Heart left ventricle (tissue), 13 donors: ENCODE measurements at regions not wholly inside any gene's neighbourhood (a gene's known extent, or its start where the extent isn't known, plus 50 kb on each side); places are given as distances from the start of the nearest gene placed in this dataset.

Experiments used
- POLR2A ChIP-seq, 2 donors: fragments of 450-650 bp; IDR thresholded peaks; one replicate each; pipeline ENCODE4 v1.6.1; 2017; ENCODE audit warnings: antibody characterized with exemption in 2 of 2, mild to moderate bottlenecking in 2 of 2, moderate library complexity in 2 of 2
- TF ChIP-seq, protein P1 (sequence below), 12 donors: fragments of 200-600 bp; sonication (generic) in 4 of 12; IDR thresholded peaks; one replicate each; pipeline versions ENCODE4 v1.5.0 to v1.8.0; 2018 to 2022; ENCODE audit warnings: antibody characterized with exemption in 12 of 12, mild to moderate bottlenecking in 5 of 12
- donor health status: ischemic (EF 13 %, LVEDD 7.1; RV severe dilation, severe dysfunction).
- donor health status: DM: no; HTN: yes; CAD: no.
- donor health status: DM: no; HTN: no; CAD: no.
- donor health status: ischemic (EF 25% LVEDD 6.9; RV normal size, moderate dysfunction).
- donor health status: ischemic (EF 25% LVEDD 5.7; RV mildly dilated, moderate dysfunction).
- donor health status: ischemic (EF 35%, LVEDD 5.7; RV mildly dilated, moderate dysfunction).
- donor health status: nonischemic (EF 11% LVEDD 7.7; RV severe dilation, severe dysfunction).
- donor health status: DM: yes; HTN: yes; CAD: no.
- donor health status: PGD.
- donor health status: ischemic (EF 29% LVEDD 5.4; RV normal size, mild dysfunction).
- donor health status: nonischemic (EF 23%, LVEDD 6.1; RV moderate dilation, normal function).

DNA sequence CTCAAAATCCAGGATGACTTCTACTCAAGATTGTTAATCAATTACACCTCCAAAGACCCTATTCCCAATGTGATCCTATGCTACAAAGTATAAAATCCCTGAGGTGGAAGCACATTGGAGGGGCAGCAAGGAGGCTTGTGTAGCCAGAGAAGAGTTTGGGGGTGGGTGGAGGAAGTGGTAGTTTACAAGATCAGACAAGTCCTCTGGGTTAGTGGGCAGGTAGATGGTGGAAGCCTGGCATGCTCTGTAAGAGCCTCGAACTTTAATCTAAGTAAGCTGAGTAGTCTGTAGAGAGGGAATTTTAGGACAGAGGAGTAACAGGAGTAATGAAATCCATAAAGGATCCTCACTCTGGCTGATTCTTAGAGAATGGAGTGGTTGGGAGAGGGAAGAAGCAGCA, 65.0 kb upstream of the KCTD3 start:
- TF ChIP-seq, protein P1, sequence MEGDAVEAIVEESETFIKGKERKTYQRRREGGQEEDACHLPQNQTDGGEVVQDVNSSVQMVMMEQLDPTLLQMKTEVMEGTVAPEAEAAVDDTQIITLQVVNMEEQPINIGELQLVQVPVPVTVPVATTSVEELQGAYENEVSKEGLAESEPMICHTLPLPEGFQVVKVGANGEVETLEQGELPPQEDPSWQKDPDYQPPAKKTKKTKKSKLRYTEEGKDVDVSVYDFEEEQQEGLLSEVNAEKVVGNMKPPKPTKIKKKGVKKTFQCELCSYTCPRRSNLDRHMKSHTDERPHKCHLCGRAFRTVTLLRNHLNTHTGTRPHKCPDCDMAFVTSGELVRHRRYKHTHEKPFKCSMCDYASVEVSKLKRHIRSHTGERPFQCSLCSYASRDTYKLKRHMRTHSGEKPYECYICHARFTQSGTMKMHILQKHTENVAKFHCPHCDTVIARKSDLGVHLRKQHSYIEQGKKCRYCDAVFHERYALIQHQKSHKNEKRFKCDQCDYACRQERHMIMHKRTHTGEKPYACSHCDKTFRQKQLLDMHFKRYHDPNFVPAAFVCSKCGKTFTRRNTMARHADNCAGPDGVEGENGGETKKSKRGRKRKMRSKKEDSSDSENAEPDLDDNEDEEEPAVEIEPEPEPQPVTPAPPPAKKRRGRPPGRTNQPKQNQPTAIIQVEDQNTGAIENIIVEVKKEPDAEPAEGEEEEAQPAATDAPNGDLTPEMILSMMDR (IDR thresholded peaks at IDR 0.05), result no peak
- TF ChIP-seq POLR2A (IDR thresholded peaks at IDR 0.05), result no peak
